Fibroblast of lung (primary cell): ENCODE measurements at regions not wholly inside any gene's neighbourhood (a gene's known extent, or its start where the extent isn't known, plus 50 kb on each side); places are given as distances from the start of the nearest gene placed in this dataset.

ENCODE experiments used
- CTCF ChIP-seq, 2 donors: IDR thresholded peaks in 1 of 2; conservative IDR thresholded peaks in 1 of 2; 1 replicate in 1 of 2; 2 replicates in 1 of 2; pipeline ENCODE4 v1.5.1; 2011 to 2012; ENCODE audit warnings: low read length in 2 of 2, control low read depth in 1 of 2, inconsistent platforms in 1 of 2, low read depth in 1 of 2, mild to moderate bottlenecking in 1 of 2
- EZH2 ChIP-seq: IDR thresholded peaks from 2 replicates; pipeline ENCODE4 v1.5.1; 2012; ENCODE audit warnings: low read length, control low read depth, mild to moderate bottlenecking; ENCODE audit errors: missing control alignments

GRCh38 chr18:38241736-38242135 is 676.1 kb upstream of the CELF4 start:
- TF ChIP-seq CTCF (conservative IDR thresholded peaks at IDR 0.05 in 1 of 2, IDR thresholded peaks at IDR 0.05 in 1 of 2; ENCODE audit: low read depth in 1 of 2, low read length in 2 of 2) (no peak), EZH2 (no peak)
